ENCODE measurements at regions not wholly inside any gene's neighbourhood (a gene's known extent, or its start where the extent isn't known, plus 50 kb on each side); places are given as distances from the start of the nearest gene placed in this dataset.

DNA sequence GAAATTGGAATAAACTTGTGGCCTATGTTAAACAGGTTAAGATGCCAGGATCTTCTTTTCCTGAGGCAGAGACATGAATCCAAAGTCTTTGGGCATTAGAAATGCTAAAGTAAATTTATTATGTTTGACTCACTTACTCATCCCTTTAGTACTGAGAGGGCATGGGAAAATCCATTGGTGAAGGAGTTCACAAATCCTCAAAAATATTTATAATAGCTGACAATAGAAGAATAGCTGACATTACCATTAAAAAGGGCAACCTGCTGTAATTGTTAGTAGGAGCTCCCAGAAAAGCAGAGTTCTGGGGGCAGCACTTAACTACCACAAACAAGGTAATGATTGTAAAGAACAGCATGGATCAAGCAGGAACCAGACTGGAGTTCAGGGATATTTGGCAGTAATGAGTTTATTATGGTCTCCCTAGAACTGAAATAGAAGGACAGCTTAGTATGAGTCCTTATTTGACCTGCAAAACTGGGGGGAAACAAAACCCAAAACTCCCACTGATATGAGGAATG, 285.8 kb upstream of the KLHL1 start:
- DNase-seq: no peak

GRCh38 chr13:70391678-70392077, 283.4 kb upstream of the KLHL1 start:
- DNase-seq: no peak

GRCh38 chr13:70390968-70391367, 282.7 kb upstream of the KLHL1 start:
- DNase-seq: no peak

DNA sequence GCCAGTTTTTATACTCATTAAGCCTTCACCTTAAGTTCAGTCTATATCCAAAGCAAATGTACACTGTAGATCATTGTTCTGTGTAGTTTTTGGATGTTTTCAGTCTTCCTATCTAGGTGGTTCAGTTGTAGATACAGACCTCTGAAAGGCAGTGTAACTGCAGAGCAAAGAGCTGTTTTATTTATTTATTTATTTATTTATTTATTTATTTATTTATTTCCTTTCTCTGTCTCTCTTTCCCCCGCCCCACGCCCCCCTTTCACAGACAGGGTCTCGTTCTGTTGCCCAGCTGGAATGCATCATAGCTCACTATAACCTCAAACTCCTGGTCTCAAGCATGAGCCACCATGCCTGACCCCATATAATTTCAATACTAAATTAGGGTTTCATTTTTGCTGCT, 281.8 kb upstream of the KLHL1 start:
- no peak for DNase-seq

- DNase-seq: no peak
Measured at GRCh38 chr13:70388935-70389334, 280.7 kb upstream of the KLHL1 start.

DNA sequence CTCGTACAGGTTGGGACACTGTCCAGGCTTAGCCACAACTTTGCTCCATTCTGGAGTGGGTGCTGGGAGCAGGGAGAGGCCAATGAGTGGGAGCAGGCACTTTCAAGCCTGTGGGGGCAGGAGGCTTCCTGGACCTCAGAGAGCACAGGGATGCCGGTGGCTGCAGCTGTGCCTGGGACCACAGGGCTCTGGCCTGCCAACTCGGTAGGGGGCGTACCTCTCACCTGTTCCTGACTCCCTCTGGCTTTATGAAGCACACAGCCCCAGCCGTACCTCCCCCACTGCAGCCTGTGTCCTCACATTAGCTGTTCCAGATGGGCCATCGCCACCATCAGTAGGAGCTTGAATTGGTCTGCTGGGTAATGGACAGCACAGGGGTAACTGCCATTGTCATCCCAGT, 278.7 kb upstream of the KLHL1 start:
- DNase-seq: no peak

DNA sequence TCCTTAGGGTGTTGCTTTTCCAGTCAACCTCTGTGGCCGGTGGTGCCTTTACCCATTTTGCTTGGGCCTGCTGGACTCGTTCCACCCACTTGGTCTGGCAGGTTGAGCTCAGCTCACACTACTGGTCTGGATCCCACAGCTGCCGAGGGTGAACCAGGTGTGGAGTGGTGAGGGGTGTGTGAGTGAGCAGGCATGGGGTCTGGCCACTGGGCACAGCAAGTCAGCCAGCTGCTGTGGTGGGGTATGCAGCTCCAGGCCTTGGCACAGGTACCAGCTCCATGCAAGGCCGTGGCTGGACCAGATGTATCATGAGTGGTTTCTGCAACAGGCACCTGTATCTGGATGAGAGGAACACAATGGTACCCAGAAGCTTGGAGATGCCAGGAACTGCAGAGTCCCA, 277.6 kb upstream of the KLHL1 start:
- no peak for DNase-seq

- no peak for DNase-seq
Measured at GRCh38 chr13:70384156-70384555, 275.9 kb upstream of the KLHL1 start.

- DNase-seq: no peak
Measured at GRCh38 chr13:70380809-70381208, 272.6 kb upstream of the KLHL1 start.

- DNase-seq: no peak
Measured at GRCh38 chr13:70375718-70376117, 267.5 kb upstream of the KLHL1 start.

DNA sequence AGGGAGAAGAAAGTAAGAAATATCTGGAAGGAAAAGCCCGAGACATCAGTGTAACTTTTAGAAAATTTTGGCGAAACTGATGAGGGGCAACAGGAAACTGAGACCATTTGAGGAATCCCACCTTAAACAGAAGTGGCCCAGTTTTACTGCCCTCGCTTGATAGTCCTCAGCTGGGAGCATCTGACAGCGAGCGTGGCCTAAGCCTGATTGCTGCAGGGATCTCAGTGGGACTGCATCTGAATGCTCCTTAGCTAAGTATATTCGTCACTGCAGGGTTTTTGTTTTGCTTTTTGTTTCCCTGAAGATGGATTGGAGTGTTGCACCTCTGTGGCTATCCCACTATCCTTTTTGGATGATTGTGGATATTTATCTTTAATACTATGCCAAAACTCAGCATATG, 262.7 kb upstream of the KLHL1 start:
- no peak for DNase-seq

DNA sequence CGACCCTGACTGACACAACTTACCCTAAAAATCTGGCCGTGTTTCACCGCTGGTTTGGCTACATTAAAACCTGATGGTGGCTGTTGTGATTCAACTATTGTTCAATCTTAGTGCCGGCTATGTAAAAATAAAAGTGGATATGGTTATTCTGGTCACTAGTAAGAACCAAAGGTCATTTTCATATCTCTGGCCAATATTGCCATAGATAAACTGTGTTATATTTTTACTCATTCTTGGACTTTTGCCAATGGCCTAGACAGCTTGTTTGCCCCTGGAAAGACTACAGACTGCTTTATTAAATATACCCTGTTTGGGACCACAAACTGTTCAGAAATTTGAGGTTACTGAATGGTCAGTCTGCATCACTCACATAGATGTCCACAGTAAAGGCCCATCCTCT, 258.5 kb upstream of the KLHL1 start:
- DNase-seq: no peak

DNA sequence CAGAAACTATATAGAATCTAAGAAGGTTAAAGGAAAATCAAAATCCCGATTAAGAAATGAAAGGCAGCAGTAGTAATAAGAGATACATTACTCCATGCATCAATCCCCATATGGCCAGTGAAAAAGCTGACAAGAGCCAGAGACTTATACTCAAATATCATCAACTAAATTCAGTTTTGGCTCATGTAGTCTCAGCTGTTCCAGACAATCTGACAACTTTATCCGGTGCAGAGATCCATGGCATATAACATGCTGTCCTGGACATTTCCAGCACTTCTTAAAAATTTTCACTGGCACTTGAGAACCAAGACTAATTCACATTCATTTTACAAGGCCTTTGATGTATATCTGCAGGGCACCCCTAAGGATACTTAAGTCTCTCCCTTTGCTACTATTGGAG, 255.7 kb upstream of the KLHL1 start:
- DNase-seq: no peak

- DNase-seq: no peak
Measured at GRCh38 chr13:70362820-70363570, 254.7 kb upstream of the KLHL1 start.

- DNase-seq: no peak
Measured at GRCh38 chr13:70357031-70357430, 248.8 kb upstream of the KLHL1 start.

- DNase-seq: no peak
Measured at GRCh38 chr13:70353096-70353495, 244.8 kb upstream of the KLHL1 start.

DNA sequence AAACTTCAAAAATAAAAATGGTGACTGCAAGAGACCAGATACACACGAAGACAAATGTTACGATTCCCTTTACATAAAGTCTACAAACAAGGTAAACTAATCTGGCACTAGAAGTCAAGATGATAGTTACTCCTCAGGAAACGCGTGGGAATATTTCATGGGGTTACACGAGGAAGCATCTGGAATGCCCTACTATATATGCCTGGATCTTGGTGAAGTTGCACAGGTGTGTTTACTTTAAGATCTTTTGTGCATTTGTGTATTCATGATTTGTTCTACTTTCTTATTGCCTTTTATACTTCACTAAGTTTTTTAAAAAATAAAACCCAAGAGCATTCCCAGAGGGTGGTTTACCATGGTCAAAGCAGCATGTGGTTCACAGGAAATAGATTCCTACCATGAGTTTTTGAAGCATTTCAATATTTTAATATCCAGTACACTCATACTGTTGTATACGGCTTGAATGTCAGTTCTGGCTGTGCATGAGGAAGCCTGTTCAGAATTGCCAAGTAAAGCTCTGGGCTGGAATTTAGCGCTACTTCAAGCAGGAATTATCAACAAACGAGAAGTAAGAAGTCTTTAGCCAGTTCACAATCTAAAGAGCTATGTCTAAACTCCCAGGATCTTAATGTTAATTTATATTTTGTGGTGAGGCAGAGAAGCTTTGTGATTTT, 239.8 kb upstream of the KLHL1 start:
- DNase-seq: no peak

GRCh38 chr13:70339738-70340137, 231.5 kb upstream of the KLHL1 start:
- DNase-seq: no peak

- DNase-seq: no peak
Measured at GRCh38 chr13:70338609-70339008, 230.4 kb upstream of the KLHL1 start.

DNA sequence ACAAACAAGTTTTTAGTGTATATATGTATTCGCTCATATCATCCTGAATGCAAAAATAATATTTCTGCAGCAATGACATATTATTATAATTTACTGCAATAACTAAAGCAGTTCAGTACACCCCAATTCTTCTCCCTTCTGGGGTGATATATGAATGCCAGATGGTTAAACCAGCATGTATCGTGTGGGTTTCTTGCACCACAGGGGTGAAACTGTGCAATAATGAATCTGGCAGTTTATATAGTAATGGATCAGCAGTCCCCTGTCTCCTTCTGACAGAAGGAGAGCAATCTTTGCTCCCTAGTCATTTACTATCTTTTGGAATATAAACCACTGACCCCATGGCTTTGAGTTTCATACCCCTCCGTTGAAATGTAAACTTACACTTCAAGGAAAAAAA, 228.6 kb upstream of the KLHL1 start:
- DNase-seq: no peak

DNA sequence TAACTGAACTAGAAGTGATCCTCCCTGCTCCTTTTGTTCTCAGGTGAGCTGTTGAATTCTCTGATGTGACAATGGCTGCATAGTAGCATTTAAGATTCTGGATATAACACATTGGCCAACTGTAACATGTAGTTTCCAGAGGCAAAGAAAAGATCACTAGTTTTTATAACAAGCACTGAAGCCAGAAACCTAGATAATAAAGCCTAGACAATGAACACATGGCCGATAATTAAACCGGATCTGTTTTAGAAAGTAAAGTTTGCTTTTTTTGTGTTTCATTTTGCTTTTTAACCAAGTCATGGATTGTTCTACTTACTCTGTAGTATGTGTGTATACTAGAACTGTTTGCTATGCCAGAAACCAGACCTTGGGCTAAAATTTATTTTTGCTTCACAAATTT, 225.5 kb upstream of the KLHL1 start:
- no peak for DNase-seq

DNA sequence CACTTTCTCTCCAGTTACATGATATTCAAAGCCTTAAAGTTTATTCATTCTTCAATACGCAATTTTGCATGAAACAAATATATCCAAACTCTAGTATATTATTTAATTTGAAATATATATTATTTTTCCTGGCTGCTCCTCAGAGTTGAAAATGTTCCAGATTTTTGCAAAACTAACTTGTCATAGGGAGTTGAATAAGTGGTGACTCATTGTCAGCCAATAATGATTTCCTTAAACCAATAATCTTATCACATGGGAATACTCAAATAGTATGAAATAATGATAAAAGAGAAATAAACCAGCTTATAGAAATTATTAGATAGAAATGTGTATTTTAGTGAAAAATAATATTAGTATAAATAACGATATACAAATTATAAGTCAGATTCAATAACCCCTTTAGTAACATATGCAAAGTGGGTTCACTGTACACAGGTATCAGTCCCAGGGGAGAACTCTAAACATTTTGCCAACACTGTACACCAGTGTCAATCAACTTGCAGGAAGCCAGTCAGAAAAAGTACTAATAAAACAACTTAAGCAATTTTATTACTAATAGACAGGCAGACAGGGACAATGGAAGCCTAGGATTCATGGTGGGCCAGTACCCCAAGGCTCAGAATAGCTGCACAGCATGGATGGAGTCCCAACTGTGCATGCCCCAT, 222.6 kb upstream of the KLHL1 start:
- DNase-seq: no peak

DNA sequence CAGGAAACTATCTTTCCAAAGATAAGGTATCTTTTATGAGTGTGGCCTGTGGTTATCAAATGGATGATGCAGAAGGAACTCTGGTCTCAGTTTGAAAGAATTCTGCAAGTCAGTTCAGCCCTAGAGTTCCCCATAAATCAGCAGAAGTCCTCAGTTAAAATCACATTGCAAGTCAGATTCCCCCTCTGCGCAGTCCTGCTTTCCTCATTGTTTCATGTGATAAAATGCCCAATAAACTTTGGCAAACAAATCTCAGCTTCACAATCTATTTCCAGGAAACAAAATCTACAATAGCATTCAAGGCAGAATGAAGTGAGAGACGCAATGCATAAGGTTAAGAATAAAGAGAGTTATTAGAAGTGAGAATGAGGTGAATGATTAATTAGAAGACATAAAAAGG, 216.3 kb upstream of the KLHL1 start:
- no peak for DNase-seq
